ENCODE measurements at regions not wholly inside any gene's neighbourhood (a gene's known extent, or its start where the extent isn't known, plus 50 kb on each side); places are given as distances from the start of the nearest gene placed in this dataset.
A peak's percentile ranks its signal among the peaks of the same experiment; 100 is the strongest.

GRCh38 chrX:41024755-41025154, 60.5 kb upstream of the USP9X start:
- peaks cover 21% of the 10 kb centered on the region for H3K4me1 ChIP-seq (ENCODE audit: insufficient read depth, low read length)
- no peak overlapping the region for H3K27ac ChIP-seq (ENCODE audit: low read depth, low read length)
- H3K4me2 ChIP-seq (ENCODE audit: insufficient read depth, low read length), result no peak overlapping the region
- no peak overlapping the region for H3K4me3 ChIP-seq (ENCODE audit: insufficient read depth, low read length)
- H2AFZ ChIP-seq (ENCODE audit: low read length), result no peak overlapping the region
- H3K27me3 ChIP-seq (ENCODE audit: insufficient read depth, low read length), result peaks cover 16% of the 10 kb centered on the region
- peaks cover 3% of the 10 kb centered on the region for H3K9me3 ChIP-seq (ENCODE audit: low read depth, low read length)
- H4K20me1 ChIP-seq (ENCODE audit: insufficient read depth, low read length), result no peaks in the 10 kb centered on the region
- DNase-seq (ENCODE audit: insufficient read length, low spot score, missing footprints), result no peak
- no peak for TF ChIP-seq CTCF (IDR thresholded peaks at IDR 0.05; ENCODE audit: extremely low read depth, low read depth, low read length)
- H3K79me2 ChIP-seq (ENCODE audit: insufficient read depth, low read length), result no peaks in the 10 kb centered on the region
- no peaks in the 10 kb centered on the region for H3K36me3 ChIP-seq (ENCODE audit: insufficient read depth, low read length)

GRCh38 chrX:41025926-41026701, 59.1 kb upstream of the USP9X start:
- no peak for DNase-seq (ENCODE audit: insufficient read length, low spot score, missing footprints)
- H2AFZ ChIP-seq (ENCODE audit: low read length), result no peak overlapping the region

GRCh38 chrX:41026702-41027078, 58.6 kb upstream of the USP9X start:
- H2AFZ ChIP-seq (ENCODE audit: low read length), result no peak overlapping the region
- no peak for DNase-seq (ENCODE audit: insufficient read length, low spot score, missing footprints)
- H3K9me3 ChIP-seq (ENCODE audit: low read depth, low read length), result peaks cover 3% of the 10 kb centered on the region
- H3K4me3 ChIP-seq (ENCODE audit: insufficient read depth, low read length), result no peak overlapping the region
- H3K79me2 ChIP-seq (ENCODE audit: insufficient read depth, low read length), result no peaks in the 10 kb centered on the region
- peaks cover 23% of the 10 kb centered on the region for H3K27me3 ChIP-seq (ENCODE audit: insufficient read depth, low read length)
- H4K20me1 ChIP-seq (ENCODE audit: insufficient read depth, low read length), result no peaks in the 10 kb centered on the region
- peaks cover 21% of the 10 kb centered on the region for H3K4me1 ChIP-seq (ENCODE audit: insufficient read depth, low read length)
- no peak overlapping the region for H3K27ac ChIP-seq (ENCODE audit: low read depth, low read length)
- H3K36me3 ChIP-seq (ENCODE audit: insufficient read depth, low read length), result no peaks in the 10 kb centered on the region
- TF ChIP-seq CTCF (IDR thresholded peaks at IDR 0.05; ENCODE audit: extremely low read depth, low read depth, low read length), result no peak
- no peak overlapping the region for H3K4me2 ChIP-seq (ENCODE audit: insufficient read depth, low read length)

More at GRCh38 chrX:41025926-41026701, 59.1 kb upstream of the USP9X start:
- no peak for TF ChIP-seq CTCF (IDR thresholded peaks at IDR 0.05; ENCODE audit: extremely low read depth, low read depth, low read length)
- no peak overlapping the region for H3K4me3 ChIP-seq (ENCODE audit: insufficient read depth, low read length)
- no peak overlapping the region for H3K27ac ChIP-seq (ENCODE audit: low read depth, low read length)
- H3K9me3 ChIP-seq (ENCODE audit: low read depth, low read length), result peaks cover 3% of the 10 kb centered on the region
- H3K4me1 ChIP-seq (ENCODE audit: insufficient read depth, low read length), result peaks cover 21% of the 10 kb centered on the region
- no peaks in the 10 kb centered on the region for H3K79me2 ChIP-seq (ENCODE audit: insufficient read depth, low read length)
- peak overlapping the region; percentile 19 for H3K4me2 ChIP-seq (ENCODE audit: insufficient read depth, low read length)
- no peaks in the 10 kb centered on the region for H4K20me1 ChIP-seq (ENCODE audit: insufficient read depth, low read length)
- no peaks in the 10 kb centered on the region for H3K36me3 ChIP-seq (ENCODE audit: insufficient read depth, low read length)
- H3K27me3 ChIP-seq (ENCODE audit: insufficient read depth, low read length), result peaks cover 17% of the 10 kb centered on the region

- H4K20me1 ChIP-seq (ENCODE audit: insufficient read depth, low read length), result no peaks in the 10 kb centered on the region
- H3K4me3 ChIP-seq (ENCODE audit: insufficient read depth, low read length), result no peak overlapping the region
- H3K79me2 ChIP-seq (ENCODE audit: insufficient read depth, low read length), result no peaks in the 10 kb centered on the region
- H3K27me3 ChIP-seq (ENCODE audit: insufficient read depth, low read length), result peaks cover 25% of the 10 kb centered on the region
- peak overlapping the region; percentile 28 for H3K27ac ChIP-seq (ENCODE audit: low read depth, low read length)
- H3K36me3 ChIP-seq (ENCODE audit: insufficient read depth, low read length), result no peaks in the 10 kb centered on the region
- H3K9me3 ChIP-seq (ENCODE audit: low read depth, low read length), result peaks cover under 1% of the 10 kb centered on the region
- H3K4me1 ChIP-seq (ENCODE audit: insufficient read depth, low read length), result peaks cover 21% of the 10 kb centered on the region
- no peak for TF ChIP-seq CTCF (IDR thresholded peaks at IDR 0.05; ENCODE audit: extremely low read depth, low read depth, low read length)
- H2AFZ ChIP-seq (ENCODE audit: low read length), result no peak overlapping the region
- H3K4me2 ChIP-seq (ENCODE audit: insufficient read depth, low read length), result no peak overlapping the region
- DNase-seq (ENCODE audit: insufficient read length, low spot score, missing footprints), result peak; percentile 8
These were observed 55.9 kb upstream of the USP9X start for GRCh38 chrX:41029332-41029731.
